Caki2 (cell line): ENCODE measurements at regions not wholly inside any gene's neighbourhood (a gene's known extent, or its start where the extent isn't known, plus 50 kb on each side); places are given as distances from the start of the nearest gene placed in this dataset.
"Not testable (repeated sequence)": the region's sequence is repeated elsewhere in the genome, so short reads cannot be mapped to it uniquely, and the experiment has no call there.

Experiments used
- DNase-seq: peaks from one replicate; pipeline ENCODE4 v3.0.0-alpha.2; 2015; ENCODE audit warnings: low read depth
- in situ Hi-C: cut with HindIII; loops from 2 replicates; pipeline ENCODE4 v1.10.0; 2016; ENCODE audit warnings: low sequenced_read_pairs, low pct_unique_long_range_greater_than_20kb, mixed read lengths

GRCh38 chr12:114852976-114853529 lies 169.1 kb upstream of the TBX3 start:
- no peak for DNase-seq
- in situ Hi-C loops: no loop called here

- in situ Hi-C loops: no loop called here
- no peak for DNase-seq
These were observed 168.0 kb upstream of the TBX3 start for GRCh38 chr12:114851981-114852380.

GRCh38 chr12:114850661-114851275 lies 166.8 kb upstream of the TBX3 start:
- in situ Hi-C loops: no loop called here
- DNase-seq: no peak

- DNase-seq: peak; percentile 8
- in situ Hi-C loops: no loop called here
These were observed 164.7 kb upstream of the TBX3 start for GRCh38 chr12:114848666-114849065.

GRCh38 chr12:114847441-114848035 lies 163.6 kb upstream of the TBX3 start:
- DNase-seq: no peak
- in situ Hi-C loops: no loop called here

GRCh38 chr12:114846771-114847170 lies 162.8 kb upstream of the TBX3 start:
- DNase-seq: no peak
- in situ Hi-C loops: no loop called here

- in situ Hi-C loops: no loop called here
- no peak for DNase-seq
These were observed 157.7 kb upstream of the TBX3 start for GRCh38 chr12:114841557-114842251.

GRCh38 chr12:114838480-114838879 lies 154.5 kb upstream of the TBX3 start:
- no peak for DNase-seq
- in situ Hi-C loops: no loop called here

GRCh38 chr12:114836609-114837008 lies 152.6 kb upstream of the TBX3 start:
- in situ Hi-C loops: no loop called here
- DNase-seq: no peak

GRCh38 chr12:114835031-114835430 lies 151.1 kb upstream of the TBX3 start:
- no peak for DNase-seq
- in situ Hi-C loops: no loop called here

GRCh38 chr12:114834621-114835020 lies 150.6 kb upstream of the TBX3 start:
- in situ Hi-C loops: no loop called here
- DNase-seq: no peak

GRCh38 chr12:114829833-114830232 lies 145.9 kb upstream of the TBX3 start:
- no peak for DNase-seq
- in situ Hi-C loops: no loop called here

- in situ Hi-C loops, DNase-seq: not testable (repeated sequence)
These were observed 145.3 kb upstream of the TBX3 start for GRCh38 chr12:114829244-114829643.

- DNase-seq: no peak
- in situ Hi-C loops: no loop called here
These were observed 143.5 kb upstream of the TBX3 start for GRCh38 chr12:114827461-114827860.

GRCh38 chr12:114826244-114826643 lies 142.3 kb upstream of the TBX3 start:
- in situ Hi-C loops: no loop called here

GRCh38 chr12:114823724-114824123 lies 139.7 kb upstream of the TBX3 start:
- in situ Hi-C loops: no loop called here
- DNase-seq: no peak

More at GRCh38 chr12:114826244-114826643, 142.3 kb upstream of the TBX3 start:
- DNase-seq: no peak

- no peak for DNase-seq
- in situ Hi-C loops: no loop called here
These were observed 137.6 kb upstream of the TBX3 start for GRCh38 chr12:114821570-114821969.

- in situ Hi-C loops: no loop called here
- no peak for DNase-seq
These were observed 136.8 kb upstream of the TBX3 start for GRCh38 chr12:114820796-114821195.
